ENCODE measurements at regions not wholly inside any gene's neighbourhood (a gene's known extent, or its start where the extent isn't known, plus 50 kb on each side); places are given as distances from the start of the nearest gene placed in this dataset.

- DNase-seq (ENCODE audit: low spot score) = no peak
These were observed 473.6 kb downstream of the EPHA7 start for GRCh38 chr6:92945799-92946198.

- DNase-seq (ENCODE audit: low spot score) = no peak
These were observed 475.2 kb downstream of the EPHA7 start for GRCh38 chr6:92944132-92944531.

- DNase-seq (ENCODE audit: low spot score) = no peak
These were observed 476.8 kb downstream of the EPHA7 start for GRCh38 chr6:92942549-92942948.

GRCh38 chr6:92934625-92935024 is 484.7 kb downstream of the EPHA7 start:
- no peak for DNase-seq (ENCODE audit: low spot score)

- no peak for DNase-seq (ENCODE audit: low spot score)
These were observed 489.2 kb downstream of the EPHA7 start for GRCh38 chr6:92930171-92930570.

GRCh38 chr6:92922216-92922806 is 497.0 kb downstream of the EPHA7 start:
- DNase-seq (ENCODE audit: low spot score) = no peak

- DNase-seq (ENCODE audit: low spot score) = no peak
These were observed 503.9 kb downstream of the EPHA7 start for GRCh38 chr6:92915466-92915865.

GRCh38 chr6:92911301-92911700 is 508.1 kb downstream of the EPHA7 start:
- no peak for DNase-seq (ENCODE audit: low spot score)

- no peak for DNase-seq (ENCODE audit: low spot score)
These were observed 508.7 kb downstream of the EPHA7 start for GRCh38 chr6:92910646-92911045.

- DNase-seq (ENCODE audit: low spot score) = no peak
These were observed 513.0 kb downstream of the EPHA7 start for GRCh38 chr6:92906385-92906784.

- no peak for DNase-seq (ENCODE audit: low spot score)
These were observed 525.6 kb downstream of the EPHA7 start for GRCh38 chr6:92893741-92894140.

GRCh38 chr6:92892626-92893170 is 526.7 kb downstream of the EPHA7 start:
- no peak for DNase-seq (ENCODE audit: low spot score)

- DNase-seq (ENCODE audit: low spot score) = no peak
These were observed 531.0 kb downstream of the EPHA7 start for GRCh38 chr6:92888316-92888715.

GRCh38 chr6:92887871-92888270 is 531.5 kb downstream of the EPHA7 start:
- DNase-seq (ENCODE audit: low spot score) = no peak

- DNase-seq (ENCODE audit: low spot score) = no peak
These were observed 539.8 kb downstream of the EPHA7 start for GRCh38 chr6:92879526-92879925.

- DNase-seq (ENCODE audit: low spot score) = no peak
These were observed 554.3 kb downstream of the EPHA7 start for GRCh38 chr6:92864966-92865555.

GRCh38 chr6:92849636-92850035 is 569.7 kb downstream of the EPHA7 start:
- DNase-seq (ENCODE audit: low spot score) = no peak

GRCh38 chr6:92848901-92849300 is 570.5 kb downstream of the EPHA7 start:
- DNase-seq (ENCODE audit: low spot score) = no peak

GRCh38 chr6:92848459-92848858 is 570.9 kb downstream of the EPHA7 start:
- DNase-seq (ENCODE audit: low spot score) = no peak

GRCh38 chr6:92847988-92848387 is 571.4 kb downstream of the EPHA7 start:
- DNase-seq (ENCODE audit: low spot score) = no peak

- DNase-seq (ENCODE audit: low spot score) = no peak
These were observed 579.0 kb downstream of the EPHA7 start for GRCh38 chr6:92840246-92840930.

GRCh38 chr6:92828788-92829187 is 590.6 kb downstream of the EPHA7 start:
- DNase-seq (ENCODE audit: low spot score) = no peak

GRCh38 chr6:92827104-92827503 is 592.3 kb downstream of the EPHA7 start:
- no peak for DNase-seq (ENCODE audit: low spot score)
